CD4-positive, alpha-beta T cell treated with Interleukin-17A for 4 hours (primary cell): ENCODE measurements at regions not wholly inside any gene's neighbourhood (a gene's known extent, or its start where the extent isn't known, plus 50 kb on each side); places are given as distances from the start of the nearest gene placed in this dataset.

ENCODE experiments used
- DNase-seq: peaks from one replicate; pipeline ENCODE4 v3.0.0-alpha.2; 2020; ENCODE audit warnings: mixed read lengths

DNA sequence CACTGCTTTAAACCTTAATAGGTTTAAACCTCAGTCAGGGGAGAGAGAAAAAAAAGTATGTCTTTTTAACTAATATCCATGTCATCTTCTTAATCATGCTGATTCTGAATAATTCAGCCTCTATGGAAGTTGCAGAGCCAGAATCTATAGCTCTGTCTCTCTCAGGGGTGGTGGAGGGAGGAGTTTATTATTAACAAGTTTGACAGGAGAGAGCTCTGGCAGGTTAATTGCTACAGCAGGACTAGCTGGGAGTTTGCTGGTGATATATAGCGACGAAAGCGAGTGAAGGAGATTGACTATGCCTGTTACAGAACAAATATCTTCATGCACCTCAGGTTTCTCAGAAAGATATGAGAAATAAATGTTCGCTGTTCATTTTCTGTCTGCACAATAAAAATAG lies 586.4 kb downstream of the TLE4 start:
- DNase-seq = no peak

DNA sequence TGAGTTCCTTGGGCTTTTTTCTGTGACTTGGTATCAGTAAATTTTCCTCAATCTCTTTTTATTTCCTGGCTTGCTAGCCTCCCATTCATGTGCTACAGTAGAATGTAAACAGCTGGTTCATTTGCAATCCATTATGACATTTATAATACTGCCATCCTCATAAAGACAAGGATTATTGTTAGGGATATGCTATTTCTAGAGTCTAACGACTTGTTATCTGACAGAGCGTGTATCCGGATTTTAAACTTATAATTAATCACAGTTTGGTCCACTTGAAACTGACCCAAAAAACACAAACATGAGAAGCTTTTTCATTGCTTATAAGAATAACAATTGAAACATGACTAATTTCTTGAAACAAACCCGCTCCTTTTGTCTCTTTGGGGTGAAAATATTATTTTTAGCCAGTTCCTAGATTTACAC lies 585.8 kb downstream of the TLE4 start:
- DNase-seq = no peak

DNA sequence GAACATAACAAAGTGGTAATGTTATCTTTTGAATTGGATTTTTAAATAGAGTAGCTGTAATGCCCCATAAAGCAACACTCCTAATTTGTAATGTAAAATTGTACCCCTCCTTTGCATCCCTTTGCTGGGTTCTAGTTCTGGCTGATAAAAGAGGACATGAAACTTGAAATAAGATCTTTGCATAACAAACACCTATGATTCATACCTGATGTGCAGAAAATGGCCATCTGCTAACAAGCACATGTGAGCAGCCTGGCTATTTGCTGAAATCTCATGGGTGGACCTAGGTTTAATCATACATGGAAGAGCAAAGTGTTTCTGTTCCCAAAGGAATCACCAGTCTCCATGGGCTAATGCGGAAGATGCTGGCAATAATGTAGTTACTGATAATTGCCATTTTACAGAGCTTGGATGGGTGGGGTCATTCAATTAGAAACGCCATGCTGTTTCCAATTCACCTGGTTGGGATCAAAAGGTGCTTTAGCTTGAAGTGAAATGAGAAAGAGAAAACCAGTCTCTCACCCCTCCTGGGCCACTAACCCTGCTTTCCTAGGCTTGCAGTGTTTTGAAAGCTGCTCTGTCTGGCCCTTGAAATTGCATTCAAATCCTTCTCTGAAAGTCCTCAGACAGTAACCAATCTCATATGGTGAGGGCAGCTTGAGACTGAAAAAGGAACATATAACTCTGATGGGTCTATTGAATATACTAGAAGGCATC lies 585.1 kb downstream of the TLE4 start:
- DNase-seq = no peak

DNA sequence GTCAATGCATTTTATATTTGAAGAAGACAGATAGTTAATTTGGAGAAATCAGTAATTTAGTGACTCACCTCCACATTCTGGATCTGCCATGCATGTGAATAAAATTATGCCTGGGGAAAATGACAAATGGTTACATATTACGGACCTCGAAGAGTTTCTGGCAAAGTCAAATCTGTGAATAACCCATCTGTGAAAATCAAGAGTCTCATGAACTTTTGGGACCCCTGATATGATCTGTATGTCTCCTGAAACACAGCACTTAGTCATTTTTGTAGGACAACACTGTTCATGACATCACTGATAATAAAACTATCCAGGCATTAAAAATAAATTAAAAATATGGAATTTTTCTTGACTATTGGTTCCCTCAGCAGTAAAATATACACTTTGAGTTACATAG lies 584.5 kb downstream of the TLE4 start:
- DNase-seq = no peak

DNA sequence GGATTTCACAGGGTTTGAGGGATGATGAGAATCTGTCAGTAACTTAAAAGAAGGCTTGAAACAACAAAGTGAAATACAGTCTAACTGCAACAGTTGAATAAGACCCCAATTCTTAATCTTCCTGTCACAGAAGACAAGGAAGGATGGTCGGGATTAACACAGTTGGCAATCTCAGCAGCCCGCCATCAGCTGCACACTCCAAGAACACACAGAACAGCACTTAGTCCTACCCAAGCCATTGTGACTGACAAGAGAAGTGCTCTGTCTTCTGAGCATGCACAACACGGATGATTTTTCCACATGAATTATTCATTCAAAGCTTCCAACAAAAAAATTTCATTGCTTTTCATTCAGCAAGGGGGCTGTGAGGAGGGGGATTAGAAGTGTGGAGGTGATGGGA lies 576.1 kb downstream of the TLE4 start:
- DNase-seq = no peak

DNA sequence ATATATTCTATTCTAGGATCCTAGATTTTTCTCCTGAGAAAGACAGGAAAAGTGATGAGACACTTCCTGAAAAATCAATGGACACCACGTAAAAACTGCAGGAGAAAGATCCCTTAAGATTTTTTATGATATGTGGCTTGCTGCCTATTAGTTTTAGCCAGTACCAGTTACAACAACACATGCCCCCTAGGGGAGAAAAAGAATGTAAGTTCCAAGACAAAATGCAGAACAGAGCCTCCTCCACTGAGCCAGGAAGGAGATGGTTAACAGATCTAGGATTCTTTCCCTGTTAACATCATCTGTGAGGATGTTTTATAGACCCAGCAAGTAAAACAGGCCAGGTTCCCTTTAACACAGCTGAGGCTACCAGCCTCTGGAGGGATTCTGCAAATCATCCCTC lies 574.7 kb downstream of the TLE4 start:
- no peak for DNase-seq

DNA sequence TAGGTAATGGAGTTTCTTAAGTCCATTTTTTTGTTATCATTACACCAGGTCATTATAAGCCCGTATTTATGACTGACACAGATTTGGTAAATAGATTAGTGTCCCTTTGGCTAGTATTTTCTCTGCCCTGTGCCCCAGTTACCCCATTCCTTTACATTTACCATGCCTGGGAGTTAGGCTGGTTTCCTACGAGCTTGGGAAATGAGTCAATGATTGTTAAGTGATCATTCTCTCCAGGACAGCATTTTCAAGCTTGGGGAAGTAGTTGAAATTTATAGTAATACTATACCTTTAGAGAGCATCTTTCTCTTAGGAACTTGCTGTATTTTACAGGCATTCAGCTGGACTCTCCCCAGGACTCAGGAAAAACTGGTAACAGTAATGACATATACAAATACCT lies 573.1 kb downstream of the TLE4 start:
- DNase-seq = no peak

DNA sequence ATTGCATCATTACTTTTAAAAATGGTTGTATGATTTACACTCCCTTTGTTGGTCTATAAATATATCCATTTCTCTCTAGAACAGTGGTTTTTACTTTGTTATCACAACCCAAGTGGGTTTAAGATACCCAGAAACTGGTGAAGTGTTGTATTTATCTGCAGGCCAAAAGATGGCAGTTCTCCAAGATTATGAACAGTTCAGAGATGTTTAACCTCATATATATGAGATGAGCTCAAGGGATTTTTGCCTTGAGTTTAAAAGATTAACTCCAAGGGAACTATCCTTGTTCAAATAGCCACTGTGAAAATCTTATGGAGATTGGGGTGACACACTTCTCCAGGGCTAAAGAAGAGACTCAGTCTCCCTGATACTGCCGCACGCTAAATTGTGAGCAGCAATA lies 572.6 kb downstream of the TLE4 start:
- DNase-seq = no peak

DNA sequence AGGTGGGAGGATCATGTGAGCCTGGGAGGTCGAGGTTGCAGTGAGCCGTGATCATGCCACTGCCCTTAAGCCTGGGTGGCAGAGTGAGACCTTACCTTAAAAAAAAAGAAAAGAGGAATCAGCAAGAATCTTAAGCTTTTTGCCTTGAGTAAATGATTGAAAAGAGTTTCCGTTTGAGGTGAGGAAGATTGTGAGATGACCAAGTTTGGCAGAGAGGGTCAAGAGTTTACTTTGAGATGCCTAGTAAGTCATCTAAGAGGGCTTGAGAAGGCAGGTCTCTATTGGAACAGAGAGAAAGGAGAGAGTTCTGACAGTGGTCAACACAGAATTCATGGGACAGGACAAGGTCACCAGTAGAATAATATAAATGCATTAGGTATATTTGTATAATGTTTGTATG lies 572.1 kb downstream of the TLE4 start:
- DNase-seq = no peak

DNA sequence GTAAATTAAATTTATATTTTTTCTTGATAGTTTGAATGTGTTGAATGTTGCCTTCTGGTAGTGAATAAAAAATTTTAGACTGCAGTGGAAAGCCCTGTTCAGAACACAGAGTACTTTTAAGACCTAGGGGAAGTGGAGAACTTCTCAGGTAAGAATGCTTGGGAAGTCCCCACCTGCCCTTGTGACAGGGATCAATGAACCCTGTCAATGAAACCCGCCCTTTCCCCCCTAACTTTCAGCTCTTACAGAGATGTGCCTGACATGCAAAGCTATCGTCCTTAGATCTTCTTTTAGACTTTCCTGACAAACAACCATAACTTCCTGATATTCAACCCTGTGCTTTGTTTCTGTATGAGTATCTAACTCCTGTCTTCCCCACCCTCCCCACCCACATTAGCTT lies 562.7 kb downstream of the TLE4 start:
- DNase-seq = no peak

DNA sequence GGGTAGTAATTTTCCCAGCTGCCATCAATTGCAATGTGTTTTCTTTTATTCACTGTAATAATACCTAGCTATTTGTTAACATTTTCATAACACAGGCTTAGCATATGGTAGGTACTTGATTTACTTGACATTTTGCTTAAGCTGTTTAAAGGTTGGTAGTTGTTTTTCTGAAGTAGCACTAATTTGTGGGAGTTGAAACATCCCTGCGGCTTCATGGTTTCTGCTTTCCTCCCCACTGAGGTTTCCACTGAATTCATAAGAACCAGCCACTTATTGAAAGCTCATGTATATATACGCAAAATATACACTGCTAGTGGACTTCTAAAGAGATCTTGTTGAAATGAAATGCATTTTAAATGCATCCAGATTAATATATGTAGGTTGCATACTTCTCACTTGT lies 559.9 kb downstream of the TLE4 start:
- DNase-seq = no peak

DNA sequence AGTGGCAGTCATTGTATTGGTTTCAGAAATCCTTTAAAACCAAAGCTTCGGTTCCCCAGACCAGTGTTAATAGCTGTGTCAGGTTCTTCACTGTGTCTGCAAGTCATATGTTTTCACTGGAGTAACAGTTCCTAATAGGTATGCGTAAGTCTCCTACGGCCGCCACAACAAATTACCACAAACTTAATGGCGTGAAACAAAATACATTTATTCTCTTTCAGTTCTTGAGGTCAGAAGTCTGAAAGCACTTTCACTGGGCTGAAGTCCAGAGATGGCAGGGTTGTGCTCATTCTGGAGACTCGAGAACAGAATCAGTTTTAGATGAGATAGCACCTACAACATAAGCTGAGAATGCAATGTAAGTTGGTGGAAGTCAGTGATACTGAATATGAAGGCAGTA lies 556.2 kb downstream of the TLE4 start:
- no peak for DNase-seq

DNA sequence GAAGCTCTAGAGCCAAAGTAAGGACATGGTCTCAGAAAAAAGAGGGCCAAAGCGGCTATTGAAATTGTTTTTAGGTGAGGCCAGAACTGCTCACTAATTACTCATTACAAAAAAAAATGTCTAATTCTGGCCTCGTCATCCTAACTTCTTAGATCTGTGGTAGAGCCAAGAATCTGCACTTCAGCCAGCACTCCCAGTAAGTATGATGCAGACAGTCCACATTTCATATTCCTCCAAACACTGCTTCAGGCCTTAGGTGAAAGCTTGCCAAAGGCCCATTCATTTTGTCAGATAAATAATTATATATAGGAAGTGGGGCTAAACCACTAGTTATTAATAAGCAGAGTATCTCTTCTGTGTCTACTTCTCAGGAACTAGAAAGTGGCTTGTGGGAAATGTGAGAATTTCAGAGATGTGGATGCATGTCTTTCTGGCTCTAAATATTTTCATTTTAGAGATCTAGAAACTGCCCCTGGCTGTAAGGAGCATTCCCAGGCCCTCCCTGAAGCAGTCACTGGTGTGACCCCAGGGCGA lies 554.0 kb downstream of the TLE4 start:
- DNase-seq = no peak

DNA sequence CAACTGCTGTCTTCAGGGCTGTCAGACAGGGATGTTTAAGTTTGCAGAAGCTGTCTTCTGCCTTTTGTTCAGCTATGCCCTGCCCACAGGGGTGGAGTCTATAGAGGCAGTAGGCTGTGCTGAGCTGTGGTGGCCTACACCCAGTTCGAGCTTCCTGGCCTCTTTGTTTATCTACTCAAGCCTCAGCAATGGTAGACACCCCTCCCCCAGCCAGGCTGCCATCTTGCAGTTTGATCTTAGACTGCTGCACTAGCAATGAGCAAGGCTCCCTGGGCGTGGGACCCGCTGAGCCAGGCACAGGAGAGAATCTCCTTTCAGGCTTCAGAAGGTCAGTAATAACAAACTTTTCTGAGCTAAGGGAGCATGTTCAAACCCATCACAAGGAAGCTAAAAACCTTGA lies 545.3 kb downstream of the TLE4 start:
- no peak for DNase-seq

DNA sequence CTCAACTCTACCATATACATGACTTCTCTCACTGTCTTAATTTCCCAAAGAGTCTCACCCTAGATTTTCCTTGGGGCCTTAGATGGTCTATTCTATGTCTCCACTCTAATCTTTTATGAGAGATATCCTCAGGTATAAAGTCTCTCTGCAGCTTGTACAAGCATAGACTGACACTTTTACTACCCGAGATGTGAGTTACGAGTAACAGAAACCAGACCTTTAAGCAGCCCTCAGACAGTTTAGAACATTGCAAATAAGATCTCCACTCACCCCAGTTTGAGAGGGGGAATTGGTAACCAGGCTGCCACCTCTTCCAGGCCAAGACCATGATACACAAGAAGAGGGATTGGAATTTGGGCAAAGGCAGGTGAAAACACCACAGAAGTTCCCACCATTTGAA lies 542.5 kb downstream of the TLE4 start:
- DNase-seq = no peak

DNA sequence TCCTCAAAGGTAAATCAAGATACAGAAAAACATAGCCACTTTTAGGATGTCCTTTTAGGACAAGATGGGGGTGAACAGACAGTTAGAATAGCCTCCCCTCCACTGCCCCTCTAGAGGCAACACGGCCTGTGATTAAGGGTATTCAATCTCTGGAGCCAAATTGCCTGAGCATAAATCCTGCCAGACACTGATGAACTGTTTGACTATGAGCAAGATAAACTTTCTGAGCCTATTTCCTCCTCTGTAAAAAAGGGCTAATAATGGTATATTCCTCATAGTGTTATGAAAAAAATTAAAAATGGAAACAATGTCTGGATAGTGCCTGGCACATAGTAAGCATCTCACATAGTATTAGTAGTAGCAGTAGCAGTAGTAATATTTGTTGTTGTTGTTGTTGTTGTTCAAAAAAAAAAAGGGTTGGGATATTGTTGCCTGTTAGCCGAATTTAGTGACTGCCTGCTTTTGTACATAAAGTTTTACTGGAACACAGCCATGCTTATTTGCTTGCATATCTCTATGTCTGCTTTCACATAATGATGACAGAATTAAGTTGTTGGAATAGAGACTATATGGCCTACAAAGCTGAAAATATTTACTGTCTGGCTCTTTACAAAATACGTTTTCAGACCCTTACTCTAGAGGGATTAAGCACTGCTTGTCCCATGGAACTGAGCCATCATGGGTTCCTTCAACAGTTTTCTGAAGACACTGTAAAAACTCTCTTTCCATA lies 536.3 kb downstream of the TLE4 start:
- DNase-seq = no peak

DNA sequence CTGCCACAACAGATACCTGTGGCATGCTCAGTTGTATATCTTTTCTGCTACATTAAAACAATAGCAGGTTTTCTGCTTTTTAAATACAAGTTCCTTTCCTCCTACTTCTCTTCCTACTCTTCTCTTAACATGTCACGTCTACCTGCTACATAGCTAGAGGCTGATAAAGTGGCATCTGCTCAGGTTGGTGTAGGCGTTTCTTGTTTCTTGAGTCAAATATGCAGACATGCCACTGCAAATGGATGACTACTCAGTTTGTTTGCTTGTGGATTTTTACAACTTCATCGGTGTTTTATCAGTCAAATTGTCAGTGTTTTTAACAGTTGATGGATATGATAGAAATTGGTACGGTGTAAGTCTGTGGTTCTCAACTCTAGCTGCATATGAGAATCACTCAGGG lies 525.7 kb downstream of the TLE4 start:
- no peak for DNase-seq

DNA sequence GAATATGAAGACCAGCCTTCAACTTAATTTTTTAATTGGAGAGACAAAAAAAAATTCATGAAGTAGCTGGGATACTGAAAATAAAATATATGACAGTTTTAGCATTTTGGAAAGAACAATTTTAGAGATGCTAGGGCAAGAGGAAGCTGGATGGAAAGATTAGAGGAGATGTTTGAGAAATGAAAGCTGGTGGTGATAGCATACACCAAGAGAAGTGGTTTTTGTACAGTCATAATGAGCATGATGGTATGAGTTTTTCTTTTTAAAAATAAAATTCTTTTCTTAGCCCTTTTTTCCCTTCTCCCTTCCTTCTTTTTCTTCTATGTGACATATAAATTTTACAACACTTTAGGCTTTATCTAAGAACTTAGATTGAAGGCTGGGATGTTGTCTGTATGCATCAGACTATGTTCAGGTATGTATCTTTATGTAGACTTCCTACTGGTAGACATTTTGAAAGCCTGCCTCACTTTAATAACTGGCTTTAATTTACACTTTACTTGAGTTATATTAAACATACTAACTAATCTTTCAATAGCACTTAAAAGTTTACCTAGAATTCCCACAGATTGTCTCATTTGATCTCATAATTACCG lies 522.5 kb downstream of the TLE4 start:
- no peak for DNase-seq

DNA sequence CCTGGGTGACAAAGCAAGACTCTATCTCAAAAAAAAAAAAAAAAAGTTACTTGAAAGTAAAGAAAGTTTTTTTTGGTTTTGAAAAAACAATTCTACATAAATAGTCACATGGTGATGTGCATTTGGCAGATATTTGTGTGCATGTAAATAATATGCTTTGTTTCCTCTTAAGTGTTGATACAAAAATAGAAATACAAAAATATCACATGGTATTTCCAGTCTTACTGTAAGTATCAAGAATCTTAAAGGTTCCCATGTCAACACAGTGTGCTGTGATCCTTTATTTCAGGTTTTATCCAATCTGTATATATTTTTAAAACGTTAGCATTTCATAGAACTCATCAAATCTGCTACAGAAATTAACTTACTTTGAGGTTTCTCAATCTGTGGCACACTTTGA lies 521.9 kb downstream of the TLE4 start:
- no peak for DNase-seq

DNA sequence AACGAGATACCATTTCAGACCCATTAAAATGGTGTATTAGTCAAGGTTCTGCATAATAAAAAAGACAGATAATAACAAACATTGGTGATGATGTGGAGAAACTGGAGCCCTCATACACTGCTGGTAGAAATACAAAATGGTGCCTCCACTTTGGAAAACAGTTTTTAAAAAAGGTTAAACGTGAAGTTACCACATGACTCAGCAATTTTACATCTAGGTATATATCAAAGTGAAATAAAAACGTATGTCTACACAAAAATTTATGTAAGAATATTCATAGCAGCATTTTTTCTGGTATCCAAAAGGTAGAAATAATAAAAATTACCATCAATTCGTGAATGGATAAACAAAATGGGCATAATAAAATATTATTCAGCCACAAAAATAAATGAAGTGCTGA lies 519.8 kb downstream of the TLE4 start:
- no peak for DNase-seq

DNA sequence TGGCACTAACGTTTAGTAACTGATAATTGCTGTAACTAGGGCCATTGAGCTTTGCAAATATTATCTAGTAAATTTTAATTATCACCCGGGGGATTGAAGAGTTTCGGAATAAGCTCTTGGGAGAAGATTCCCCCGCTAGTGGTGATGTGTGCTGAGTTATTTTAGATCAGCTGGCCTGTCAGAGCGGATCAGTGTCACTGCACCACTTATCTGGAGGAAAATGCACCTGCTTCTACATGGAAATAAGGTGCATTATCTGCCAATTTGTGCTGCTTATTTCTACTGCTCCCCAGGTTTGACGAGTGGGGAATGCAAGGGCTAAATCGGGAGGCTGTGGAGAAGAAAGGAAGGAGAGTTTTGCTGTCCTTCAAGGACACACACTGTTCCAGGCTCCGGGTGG lies 518.6 kb downstream of the TLE4 start:
- DNase-seq = no peak

DNA sequence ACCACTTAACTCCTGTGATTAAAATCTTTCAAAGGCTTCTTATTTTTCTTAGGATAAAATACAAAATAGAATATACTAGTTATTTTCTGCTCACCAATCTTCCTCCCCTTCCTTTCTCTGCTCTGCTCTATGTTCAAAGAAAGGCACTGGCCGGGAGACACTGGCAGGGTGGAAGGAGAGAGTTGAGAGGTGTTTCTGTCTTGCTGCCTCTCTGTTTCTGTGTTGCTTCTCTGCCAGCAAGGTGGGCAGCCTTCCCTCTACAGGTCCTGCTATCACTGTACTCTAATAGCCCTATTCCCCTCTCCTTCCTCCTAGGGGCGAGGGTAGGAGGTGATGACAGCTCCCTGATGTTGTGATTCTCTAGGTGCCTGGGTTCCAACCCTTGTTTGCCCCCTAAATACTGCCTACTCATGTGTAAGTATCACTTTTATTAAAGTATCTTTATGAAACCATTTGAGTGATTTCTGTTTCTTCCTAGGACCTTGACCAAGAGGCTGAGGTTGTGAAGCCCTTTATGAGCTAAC lies 515.1 kb downstream of the TLE4 start:
- DNase-seq = no peak

DNA sequence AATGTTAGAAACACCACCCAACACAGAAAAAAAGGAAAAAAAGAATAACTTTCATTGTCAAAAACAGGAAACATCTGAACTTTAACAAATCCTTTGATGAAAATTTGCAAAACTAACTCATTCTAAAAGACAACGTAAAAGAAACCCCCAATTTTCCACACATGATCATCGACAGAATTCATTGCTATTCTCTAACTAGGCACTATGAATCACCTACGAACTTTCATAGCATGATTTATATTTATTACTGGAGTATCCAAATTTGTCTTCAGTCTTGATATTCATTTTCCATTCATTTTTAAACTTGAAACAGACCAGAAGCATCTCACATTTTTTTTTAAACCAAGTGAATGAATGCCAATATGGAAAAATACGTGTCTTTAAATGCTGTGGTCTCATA lies 514.6 kb downstream of the TLE4 start:
- DNase-seq = no peak

DNA sequence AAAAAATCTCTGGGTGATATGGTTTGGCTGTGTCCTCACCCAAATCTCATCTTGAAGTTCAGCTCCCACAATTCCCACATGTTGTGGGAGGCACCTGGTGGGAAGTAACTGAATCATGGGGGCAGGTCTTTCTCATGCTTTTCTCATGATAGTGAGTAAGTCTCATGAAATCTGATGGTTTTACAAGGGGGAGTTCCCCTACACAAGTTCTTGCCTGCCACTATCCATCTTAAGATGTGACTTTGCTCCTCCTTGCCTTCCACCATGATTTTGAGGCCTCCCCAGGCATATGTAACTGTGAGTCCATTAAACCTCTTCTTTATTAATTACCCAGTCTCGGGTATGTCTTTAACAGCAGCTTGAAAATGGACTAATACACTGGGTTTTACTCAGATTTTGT lies 513.9 kb downstream of the TLE4 start:
- no peak for DNase-seq
